T1000 (cell line): ENCODE measurements at regions not wholly inside any gene's neighbourhood (a gene's known extent, or its start where the extent isn't known, plus 50 kb on each side); places are given as distances from the start of the nearest gene placed in this dataset.

Experiments used
- DNase-seq: peaks from one replicate; lab custom pipeline; 2025; ENCODE audit warnings: mixed read lengths; lab: John Stamatoyannopoulos, UW

GRCh38 chr20:4512891-4513550, 173.2 kb upstream of the PRNP start:
- DNase-seq, result no peak

GRCh38 chr20:4511776-4512175, 174.5 kb upstream of the PRNP start:
- DNase-seq, result no peak

- no peak for DNase-seq
These were observed 176.3 kb upstream of the PRNP start for GRCh38 chr20:4509825-4510522.

- DNase-seq, result no peak
These were observed 177.5 kb upstream of the PRNP start for GRCh38 chr20:4508773-4509172.

GRCh38 chr20:4507288-4507719, 179.0 kb upstream of the PRNP start:
- peak; percentile 14 for DNase-seq

GRCh38 chr20:4504814-4505213, 181.4 kb upstream of the PRNP start:
- DNase-seq, result no peak

- DNase-seq, result no peak
These were observed 183.5 kb upstream of the PRNP start for GRCh38 chr20:4502756-4503155.

GRCh38 chr20:4493386-4493785, 192.9 kb upstream of the PRNP start:
- DNase-seq, result no peak

GRCh38 chr20:4491643-4492042, 194.6 kb upstream of the PRNP start:
- no peak for DNase-seq

GRCh38 chr20:4490606-4491280, 195.5 kb upstream of the PRNP start:
- DNase-seq, result no peak

- no peak for DNase-seq
These were observed 196.2 kb upstream of the PRNP start for GRCh38 chr20:4490045-4490444.

GRCh38 chr20:4488407-4489339, 197.6 kb upstream of the PRNP start:
- DNase-seq, result peak; percentile 68

GRCh38 chr20:4484379-4484997, 201.8 kb upstream of the PRNP start:
- no peak for DNase-seq

GRCh38 chr20:4483961-4484360, 202.3 kb upstream of the PRNP start:
- DNase-seq, result no peak

- no peak for DNase-seq
These were observed 202.8 kb upstream of the PRNP start for GRCh38 chr20:4483486-4483885.

GRCh38 chr20:4480104-4480503, 206.2 kb upstream of the PRNP start:
- no peak for DNase-seq

- no peak for DNase-seq
These were observed 209.3 kb upstream of the PRNP start for GRCh38 chr20:4476903-4477500.

- DNase-seq, result no peak
These were observed 213.3 kb upstream of the PRNP start for GRCh38 chr20:4472906-4473305.

- DNase-seq, result no peak
These were observed 215.0 kb upstream of the PRNP start for GRCh38 chr20:4471221-4471620.

- DNase-seq, result no peak
These were observed 215.9 kb upstream of the PRNP start for GRCh38 chr20:4470375-4470774.

GRCh38 chr20:4469910-4470309, 216.3 kb upstream of the PRNP start:
- DNase-seq, result no peak
